ENCODE measurements at regions not wholly inside any gene's neighbourhood (a gene's known extent, or its start where the extent isn't known, plus 50 kb on each side); places are given as distances from the start of the nearest gene placed in this dataset.
"Not testable (repeated sequence)": the region's sequence is repeated elsewhere in the genome, so short reads cannot be mapped to it uniquely, and the experiment has no call there.

- no peaks in the 10 kb centered on the region for H3K9me3 ChIP-seq (ENCODE audit: control extremely low read depth in 1 of 5, control insufficient read depth in 4 of 5, insufficient read depth in 2 of 5, low read depth in 1 of 5, low read length in 4 of 5)
- no peak overlapping the region for H3K4me3 ChIP-seq (ENCODE audit: control insufficient read depth in 1 of 7, extremely low read depth in 1 of 7, insufficient read depth in 4 of 7, low read depth in 2 of 7, low read length in 6 of 7)
- 100% methylated on average over 12 of the region's 20 CpGs for WGBS (ENCODE audit: insufficient coverage)
- no peak overlapping the region for H3K27ac ChIP-seq (ENCODE audit: insufficient read depth in 1 of 2, low read depth in 1 of 2, low read length in 2 of 2, poor library complexity in 1 of 2, severe bottlenecking in 2 of 2)
- peaks cover 0 to 3% (median 0%) of the 10 kb centered on the region in 4 experiments for H3K36me3 ChIP-seq (ENCODE audit: control insufficient read depth in 4 of 4, insufficient read depth in 4 of 4, low read length in 3 of 4)
- H3K4me1 ChIP-seq (ENCODE audit: control extremely low read depth in 1 of 4, control insufficient read depth in 4 of 4, insufficient read depth in 4 of 4, low read length in 3 of 4): peaks cover 0 to 16% (median 9%) of the 10 kb centered on the region in 4 experiments
- ChIA-PET POLR2A (no interaction called here), CTCF (no interaction called here)
- H3K27me3 ChIP-seq (replicated peaks in 2 of 5; ENCODE audit: control insufficient read depth in 4 of 5, insufficient read depth in 5 of 5, low read length in 4 of 5): no peaks in the 10 kb centered on the region
- no peak for DNase-seq
These were observed 92.1 kb downstream of the NPIPB11 start for GRCh38 chr16:29314292-29314934.

- POLR2A ChIA-PET: no interaction called here
- no peak overlapping the region for H3K27ac ChIP-seq (ENCODE audit: insufficient read depth in 1 of 2, low read depth in 1 of 2, low read length in 2 of 2, poor library complexity in 1 of 2, severe bottlenecking in 2 of 2)
- CTCF ChIA-PET: no interaction called here
- H3K36me3 ChIP-seq (ENCODE audit: control insufficient read depth in 4 of 4, insufficient read depth in 4 of 4, low read length in 3 of 4): peaks cover 0 to 3% (median 0%) of the 10 kb centered on the region in 4 experiments
- H3K4me3 ChIP-seq (ENCODE audit: control insufficient read depth in 1 of 7, extremely low read depth in 1 of 7, insufficient read depth in 4 of 7, low read depth in 2 of 7, low read length in 6 of 7): no peak overlapping the region
- no peaks in the 10 kb centered on the region for H3K27me3 ChIP-seq (replicated peaks in 2 of 5; ENCODE audit: control insufficient read depth in 4 of 5, insufficient read depth in 5 of 5, low read length in 4 of 5)
- 96% methylated on average over 8 of the region's 9 CpGs for WGBS (ENCODE audit: insufficient coverage)
- H3K4me1 ChIP-seq (ENCODE audit: control extremely low read depth in 1 of 4, control insufficient read depth in 4 of 4, insufficient read depth in 4 of 4, low read length in 3 of 4): peaks cover 0 to 14% (median 6%) of the 10 kb centered on the region in 4 experiments
- no peak for DNase-seq
- H3K9me3 ChIP-seq (ENCODE audit: control extremely low read depth in 1 of 5, control insufficient read depth in 4 of 5, insufficient read depth in 2 of 5, low read depth in 1 of 5, low read length in 4 of 5): no peaks in the 10 kb centered on the region
These were observed 92.9 kb downstream of the NPIPB11 start for GRCh38 chr16:29313559-29314048.

GRCh38 chr16:29312835-29313558 lies 93.5 kb downstream of the NPIPB11 start:
- Histone ChIP-seq H3K27me3 (replicated peaks in 2 of 5; ENCODE audit: control insufficient read depth in 4 of 5, insufficient read depth in 5 of 5, low read length in 4 of 5) (no peaks in the 10 kb centered on the region), H3K27ac (ENCODE audit: insufficient read depth in 1 of 2, low read depth in 1 of 2, low read length in 2 of 2, poor library complexity in 1 of 2, severe bottlenecking in 2 of 2) (no peak overlapping the region), H3K9me3 (ENCODE audit: control extremely low read depth in 1 of 5, control insufficient read depth in 4 of 5, insufficient read depth in 2 of 5, low read depth in 1 of 5, low read length in 4 of 5) (no peaks in the 10 kb centered on the region), H3K4me1 (ENCODE audit: control extremely low read depth in 1 of 4, control insufficient read depth in 4 of 4, insufficient read depth in 4 of 4, low read length in 3 of 4) (peaks cover 0 to 9% (median 3%) of the 10 kb centered on the region in 4 experiments), H3K4me3 (ENCODE audit: control insufficient read depth in 1 of 7, extremely low read depth in 1 of 7, insufficient read depth in 4 of 7, low read depth in 2 of 7, low read length in 6 of 7) (no peak overlapping the region), H3K36me3 (ENCODE audit: control insufficient read depth in 4 of 4, insufficient read depth in 4 of 4, low read length in 3 of 4) (peaks cover 0 to 3% (median 0%) of the 10 kb centered on the region in 4 experiments)
- DNase-seq: no peak
- WGBS (ENCODE audit: insufficient coverage): 96% methylated on average over 32 of the region's 33 CpGs
- CTCF ChIA-PET: no interaction called here
- POLR2A ChIA-PET: no interaction called here

GRCh38 chr16:29312345-29312675 lies 94.2 kb downstream of the NPIPB11 start:
- DNase-seq; POLR2A ChIA-PET; H3K4me1 ChIP-seq (ENCODE audit: control extremely low read depth in 1 of 4, control insufficient read depth in 4 of 4, insufficient read depth in 4 of 4, low read length in 3 of 4); H3K9me3 ChIP-seq (ENCODE audit: control extremely low read depth in 1 of 5, control insufficient read depth in 4 of 5, insufficient read depth in 2 of 5, low read depth in 1 of 5, low read length in 4 of 5); CTCF ChIA-PET; H3K27ac ChIP-seq (ENCODE audit: insufficient read depth in 1 of 2, low read depth in 1 of 2, low read length in 2 of 2, poor library complexity in 1 of 2, severe bottlenecking in 2 of 2); H3K4me3 ChIP-seq (ENCODE audit: control insufficient read depth in 1 of 7, extremely low read depth in 1 of 7, insufficient read depth in 4 of 7, low read depth in 2 of 7, low read length in 6 of 7); H3K36me3 ChIP-seq (ENCODE audit: control insufficient read depth in 4 of 4, insufficient read depth in 4 of 4, low read length in 3 of 4); H3K27me3 ChIP-seq (replicated peaks in 2 of 5; ENCODE audit: control insufficient read depth in 4 of 5, insufficient read depth in 5 of 5, low read length in 4 of 5): not testable (repeated sequence)
- 97% methylated on average over 16 of the region's 18 CpGs for WGBS (ENCODE audit: insufficient coverage)

GRCh38 chr16:29311461-29312344 lies 94.8 kb downstream of the NPIPB11 start:
- peaks cover 0 to 3% (median 0%) of the 10 kb centered on the region in 4 experiments for H3K36me3 ChIP-seq (ENCODE audit: control insufficient read depth in 4 of 4, insufficient read depth in 4 of 4, low read length in 3 of 4)
- H3K4me3 ChIP-seq (ENCODE audit: control insufficient read depth in 1 of 7, extremely low read depth in 1 of 7, insufficient read depth in 4 of 7, low read depth in 2 of 7, low read length in 6 of 7): no peak overlapping the region
- H3K4me1 ChIP-seq (ENCODE audit: control extremely low read depth in 1 of 4, control insufficient read depth in 4 of 4, insufficient read depth in 4 of 4, low read length in 3 of 4): peaks cover 0 to 6% (median 3%) of the 10 kb centered on the region in 4 experiments
- H3K27ac ChIP-seq (ENCODE audit: insufficient read depth in 1 of 2, low read depth in 1 of 2, low read length in 2 of 2, poor library complexity in 1 of 2, severe bottlenecking in 2 of 2): no peak overlapping the region
- ChIA-PET CTCF (no interaction called here), POLR2A (no interaction called here)
- H3K27me3 ChIP-seq (replicated peaks in 2 of 5; ENCODE audit: control insufficient read depth in 4 of 5, insufficient read depth in 5 of 5, low read length in 4 of 5): no peaks in the 10 kb centered on the region
- no peak for DNase-seq
- WGBS (ENCODE audit: insufficient coverage): 98% methylated on average over 19 of the region's 20 CpGs
- no peaks in the 10 kb centered on the region for H3K9me3 ChIP-seq (ENCODE audit: control extremely low read depth in 1 of 5, control insufficient read depth in 4 of 5, insufficient read depth in 2 of 5, low read depth in 1 of 5, low read length in 4 of 5)

DNA sequence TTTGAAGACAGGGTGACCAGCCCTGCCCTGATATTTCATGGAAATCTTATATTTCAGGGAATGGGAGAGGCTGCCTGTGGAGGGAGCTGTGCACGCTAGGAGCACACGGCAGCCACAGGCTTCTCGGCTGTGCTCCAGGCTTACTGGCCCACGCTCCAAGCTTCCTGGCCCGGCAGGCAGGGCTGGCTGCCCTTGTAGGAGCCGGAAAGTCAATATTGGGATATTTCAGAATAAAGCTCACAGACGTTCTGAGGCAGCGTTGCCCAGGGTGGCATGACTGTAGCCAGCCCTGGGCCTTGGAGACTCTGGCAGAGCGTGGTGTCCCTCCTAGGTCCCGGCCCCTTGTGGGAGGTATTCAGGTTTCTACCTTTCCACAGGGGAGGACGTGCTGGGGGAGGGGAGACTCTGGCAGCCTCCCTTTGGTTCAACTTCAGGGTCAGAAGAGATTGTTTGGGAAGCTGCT lies 95.6 kb downstream of the NPIPB11 start:
- peaks cover 0 to 3% (median 0%) of the 10 kb centered on the region in 4 experiments for H3K36me3 ChIP-seq (ENCODE audit: control insufficient read depth in 4 of 4, insufficient read depth in 4 of 4, low read length in 3 of 4)
- no peaks in the 10 kb centered on the region for H3K27me3 ChIP-seq (replicated peaks in 2 of 5; ENCODE audit: control insufficient read depth in 4 of 5, insufficient read depth in 5 of 5, low read length in 4 of 5)
- ChIA-PET POLR2A (no interaction called here), CTCF (no interaction called here)
- no peak overlapping the region for H3K4me3 ChIP-seq (ENCODE audit: control insufficient read depth in 1 of 7, extremely low read depth in 1 of 7, insufficient read depth in 4 of 7, low read depth in 2 of 7, low read length in 6 of 7)
- H3K27ac ChIP-seq (ENCODE audit: insufficient read depth in 1 of 2, low read depth in 1 of 2, low read length in 2 of 2, poor library complexity in 1 of 2, severe bottlenecking in 2 of 2): no peak overlapping the region
- H3K9me3 ChIP-seq (ENCODE audit: control extremely low read depth in 1 of 5, control insufficient read depth in 4 of 5, insufficient read depth in 2 of 5, low read depth in 1 of 5, low read length in 4 of 5): no peaks in the 10 kb centered on the region
- no peak for DNase-seq
- WGBS (ENCODE audit: insufficient coverage): 97% methylated on average over 8 of the region's 11 CpGs
- peaks cover 0 to 6% (median 3%) of the 10 kb centered on the region in 4 experiments for H3K4me1 ChIP-seq (ENCODE audit: control extremely low read depth in 1 of 4, control insufficient read depth in 4 of 4, insufficient read depth in 4 of 4, low read length in 3 of 4)

Data from common myeloid progenitor, CD34-positive (primary cell).